T47D (cell line): ENCODE measurements at regions not wholly inside any gene's neighbourhood (a gene's known extent, or its start where the extent isn't known, plus 50 kb on each side); places are given as distances from the start of the nearest gene placed in this dataset.

ENCODE experiments used
- DNase-seq, 2 experiments: peaks; one replicate each; pipeline versions ENCODE4 v3.0.0 to v3.0.0-alpha.2; 2011 to 2012; ENCODE audit warnings: low read depth in 1 of 2, low spot score in 1 of 2
- JUND ChIP-seq: IDR thresholded peaks from 2 replicates; pipeline ENCODE4 v1.6.1; 2012; ENCODE audit warnings: low read depth
- in situ Hi-C: cut with HindIII; loops from 2 replicates; pipeline ENCODE4 v1.10.0; 2016; ENCODE audit warnings: low sequenced_read_pairs, low pct_unique_long_range_greater_than_20kb

- no peak for TF ChIP-seq JUND
- in situ Hi-C loops: no loop called here
- no peak for DNase-seq
Measured at GRCh38 chrX:44470816-44471215, 71.8 kb downstream of the FUNDC1 start.

- in situ Hi-C loops: no loop called here
- DNase-seq: no peak
- TF ChIP-seq JUND: no peak
Measured at GRCh38 chrX:44462850-44463249, 79.8 kb downstream of the FUNDC1 start.

GRCh38 chrX:44459501-44459900 lies 83.2 kb downstream of the FUNDC1 start:
- peak in 1 of 2 experiments; percentile 61 for DNase-seq
- TF ChIP-seq JUND: no peak
- in situ Hi-C loops: no loop called here

- no peak for DNase-seq
- TF ChIP-seq JUND: no peak
Measured at GRCh38 chrX:44456685-44457084, 86.0 kb downstream of the FUNDC1 start.

GRCh38 chrX:44451056-44451455 lies 91.6 kb downstream of the FUNDC1 start:
- in situ Hi-C loops: no loop called here
- DNase-seq: no peak
- TF ChIP-seq JUND: no peak

More at GRCh38 chrX:44456685-44457084, 86.0 kb downstream of the FUNDC1 start:
- in situ Hi-C loops: no loop called here

GRCh38 chrX:44447214-44447613 lies 95.4 kb downstream of the FUNDC1 start:
- TF ChIP-seq JUND: no peak
- in situ Hi-C loops: no loop called here
- no peak for DNase-seq

GRCh38 chrX:44440006-44440405 lies 96.5 kb upstream of the EFHC2 start:
- in situ Hi-C loops: no loop called here
- DNase-seq: no peak
- no peak for TF ChIP-seq JUND

GRCh38 chrX:44439242-44439794 lies 95.8 kb upstream of the EFHC2 start:
- peak; percentile 83 for TF ChIP-seq JUND
- peak; percentile 18 to 67 for DNase-seq
- in situ Hi-C loops: no loop called here

- TF ChIP-seq JUND: no peak
- in situ Hi-C loops: no loop called here
- DNase-seq: no peak
Measured at GRCh38 chrX:44435047-44435446, 91.6 kb upstream of the EFHC2 start.

GRCh38 chrX:44433556-44433955 lies 90.1 kb upstream of the EFHC2 start:
- in situ Hi-C loops: no loop called here
- DNase-seq: no peak

GRCh38 chrX:44432641-44433040 lies 89.2 kb upstream of the EFHC2 start:
- TF ChIP-seq JUND: no peak
- in situ Hi-C loops: no loop called here
- DNase-seq: no peak

More at GRCh38 chrX:44433556-44433955, 90.1 kb upstream of the EFHC2 start:
- no peak for TF ChIP-seq JUND

- no peak for DNase-seq
- TF ChIP-seq JUND: no peak
- in situ Hi-C loops: no loop called here
Measured at GRCh38 chrX:44431194-44431593, 87.7 kb upstream of the EFHC2 start.

- no peak for DNase-seq
- TF ChIP-seq JUND: no peak
- in situ Hi-C loops: no loop called here
Measured at GRCh38 chrX:44428989-44429627, 85.6 kb upstream of the EFHC2 start.

GRCh38 chrX:44422631-44423030 lies 79.2 kb upstream of the EFHC2 start:
- in situ Hi-C loops: no loop called here
- TF ChIP-seq JUND: no peak
- DNase-seq: no peak
